Activated CD4-positive, alpha-beta T cell treated with anti-CD3 and anti-CD28 coated beads, Interleukin-2, amount 50 U/mL, for 4 hours (primary cell): ENCODE measurements at regions not wholly inside any gene's neighbourhood (a gene's known extent, or its start where the extent isn't known, plus 50 kb on each side); places are given as distances from the start of the nearest gene placed in this dataset.

Experiments
- DNase-seq, 2 experiments: peaks; one replicate each; pipeline ENCODE4 v3.0.0-alpha.2; 2020

DNA sequence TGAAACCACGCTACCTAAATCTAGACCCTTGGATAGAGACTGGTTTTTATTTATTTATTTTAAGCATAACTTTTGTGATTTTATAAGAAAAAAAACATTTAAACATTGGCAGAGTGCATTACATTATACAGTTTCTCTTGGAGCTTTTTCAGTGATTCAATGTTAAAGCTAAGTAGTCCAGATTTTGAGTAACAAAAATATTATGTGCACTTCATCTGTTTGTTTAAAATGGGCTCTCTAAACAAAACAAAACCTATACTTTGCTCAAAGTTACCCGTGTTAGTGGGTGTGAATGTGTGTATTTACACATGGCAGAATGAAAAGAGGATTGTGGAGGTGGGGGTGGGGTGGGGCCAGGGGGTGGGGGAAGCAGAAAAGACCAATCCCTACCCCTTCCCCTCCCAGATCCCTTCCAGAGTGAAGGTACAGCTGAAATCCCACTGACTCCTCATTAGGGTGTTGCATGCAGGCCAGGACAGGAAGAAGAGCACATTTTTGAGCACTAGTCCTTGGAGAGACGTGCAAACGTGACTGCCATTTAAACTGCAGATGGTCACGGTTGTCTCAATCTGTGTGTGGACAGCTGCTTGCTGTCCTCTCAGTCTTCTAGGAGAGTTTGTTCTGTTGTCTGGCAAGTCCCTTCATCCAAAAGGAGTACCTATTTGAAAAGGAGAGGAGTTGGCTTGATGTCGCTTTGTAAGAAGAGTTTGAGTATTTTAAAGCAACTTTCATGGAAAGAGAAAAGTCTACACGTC, 303.0 kb downstream of the ICOS start:
- no peak for DNase-seq

DNA sequence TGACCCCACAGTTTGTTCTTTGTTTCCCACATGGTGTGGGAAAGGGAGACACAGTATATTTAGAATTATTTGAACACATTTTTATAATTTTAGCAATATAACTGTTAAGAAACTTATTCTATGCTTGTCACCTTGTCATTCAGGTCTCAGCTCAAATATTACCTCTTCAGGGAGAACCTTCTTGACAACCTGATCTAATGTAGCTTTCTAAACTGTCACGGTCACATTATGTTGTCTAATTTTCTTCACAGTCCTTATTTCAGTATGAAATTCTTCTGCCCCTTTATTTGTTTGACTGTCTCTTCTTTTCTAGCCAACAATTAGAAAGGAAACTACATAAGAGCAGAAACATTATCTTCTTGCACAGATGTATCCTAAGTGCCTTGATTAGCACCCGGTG, 304.3 kb upstream of the PARD3B start:
- no peak for DNase-seq

DNA sequence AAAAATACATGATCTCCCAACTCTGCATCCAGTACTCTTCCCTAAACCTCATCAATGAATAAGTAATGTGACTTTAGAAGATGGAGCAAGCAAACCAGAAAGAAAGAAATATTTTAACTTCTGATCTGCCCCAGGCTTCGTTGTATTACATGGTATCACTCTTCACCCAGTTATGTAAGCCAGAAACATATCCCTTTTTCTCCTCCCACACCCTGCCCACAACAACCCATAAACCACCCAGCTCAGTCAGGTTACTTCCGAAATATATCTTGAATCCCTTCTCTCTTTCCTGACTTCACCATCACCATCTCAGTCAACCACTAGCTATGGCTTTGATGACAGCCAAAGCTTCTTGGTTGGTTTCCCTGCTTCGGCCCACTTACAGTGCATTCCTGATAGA, 295.8 kb upstream of the PARD3B start:
- DNase-seq, result no peak

DNA sequence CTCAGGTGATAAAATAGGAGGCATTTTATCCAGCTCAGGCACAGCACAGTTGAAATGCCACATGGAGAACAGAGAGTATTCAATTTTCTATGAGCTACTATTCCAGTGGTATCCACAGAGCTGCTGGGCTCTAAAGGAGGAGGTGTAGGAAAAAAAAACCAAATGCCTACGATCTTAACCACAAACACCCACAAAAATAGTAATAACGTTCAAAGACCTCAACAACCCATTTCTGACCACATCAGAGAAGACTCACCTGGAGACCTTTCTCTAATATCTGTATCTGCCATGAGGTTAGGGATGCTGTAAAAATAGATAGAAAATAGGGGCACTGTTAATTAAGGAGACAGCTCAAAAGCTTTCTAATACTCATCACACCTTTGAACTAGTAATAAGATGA, 294.6 kb upstream of the PARD3B start:
- DNase-seq, result no peak

DNA sequence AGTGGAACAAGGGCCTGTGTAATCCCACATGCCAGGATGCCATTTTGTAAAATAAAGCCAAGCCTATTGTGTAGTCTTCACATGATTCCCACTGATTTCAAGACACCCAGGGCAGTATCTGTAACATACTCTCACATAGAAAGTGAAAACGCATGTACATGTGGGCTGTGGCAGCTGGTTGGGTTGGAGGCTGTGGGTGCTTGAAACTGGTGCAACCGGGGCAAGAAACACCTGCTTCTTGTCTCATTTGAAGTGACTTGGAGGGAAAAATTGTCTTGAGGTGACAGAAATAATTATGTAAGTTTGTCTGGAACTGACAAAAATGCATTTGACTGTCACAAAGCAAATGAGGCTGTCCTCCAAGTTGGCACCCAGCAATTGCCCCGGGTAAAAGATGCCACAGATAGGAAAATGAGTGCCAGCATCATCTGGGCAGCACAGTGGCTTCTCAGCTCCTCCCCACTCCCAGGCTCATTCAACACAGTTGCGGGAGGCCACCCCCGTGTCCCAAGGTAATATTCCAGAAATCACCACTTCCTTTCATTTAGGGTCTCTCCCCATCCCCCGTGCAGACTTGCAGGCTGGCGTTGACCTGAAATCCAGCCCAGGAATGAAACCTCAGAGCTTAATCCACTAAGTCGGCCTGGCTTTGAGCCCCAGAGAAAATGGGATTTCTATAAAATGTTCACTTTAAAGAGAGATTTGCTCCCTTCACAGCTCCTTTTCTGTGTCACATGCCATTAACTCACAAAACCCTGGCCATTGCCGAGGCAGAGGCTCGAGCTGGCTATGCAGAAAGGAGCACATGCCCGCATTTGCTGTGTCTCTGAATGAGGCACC, 293.9 kb upstream of the PARD3B start:
- no peak for DNase-seq

DNA sequence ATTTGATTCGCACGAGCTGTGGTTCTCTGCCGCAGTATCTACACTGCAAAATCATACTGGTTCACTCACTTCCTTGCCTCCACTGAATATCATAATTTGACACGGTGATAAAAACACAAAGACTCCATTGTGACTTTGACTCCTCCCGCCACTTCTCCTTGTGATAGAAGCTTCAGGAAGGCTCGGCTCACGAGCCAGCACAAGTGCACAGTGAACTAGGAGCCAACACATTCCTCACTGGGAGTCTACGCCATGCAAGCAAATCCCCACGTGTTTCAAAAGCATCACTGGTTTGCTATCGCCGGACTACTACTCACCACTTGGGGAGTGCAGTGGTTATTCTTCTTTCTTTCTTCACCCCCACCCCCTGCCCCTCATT, 293.3 kb upstream of the PARD3B start:
- DNase-seq, result no peak

DNA sequence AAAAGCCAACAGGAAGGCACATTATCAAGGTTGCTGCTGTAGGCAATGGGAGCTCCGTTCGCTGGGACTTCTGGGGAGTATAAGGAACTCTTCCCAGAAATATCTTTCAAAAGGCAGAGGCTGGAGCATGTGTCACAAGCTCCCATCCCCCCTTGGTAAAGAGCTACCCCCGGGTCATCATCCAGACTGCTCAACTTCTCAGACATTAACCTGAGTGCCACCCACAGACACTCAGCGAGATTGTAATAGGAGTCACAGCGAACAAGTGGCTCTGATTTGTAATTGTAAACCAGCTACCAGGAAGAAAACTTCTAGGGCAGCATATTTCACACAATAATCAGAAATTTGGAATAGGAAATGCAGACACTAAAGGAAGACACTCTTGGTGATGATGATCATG, 290.2 kb upstream of the PARD3B start:
- DNase-seq, result no peak

DNA sequence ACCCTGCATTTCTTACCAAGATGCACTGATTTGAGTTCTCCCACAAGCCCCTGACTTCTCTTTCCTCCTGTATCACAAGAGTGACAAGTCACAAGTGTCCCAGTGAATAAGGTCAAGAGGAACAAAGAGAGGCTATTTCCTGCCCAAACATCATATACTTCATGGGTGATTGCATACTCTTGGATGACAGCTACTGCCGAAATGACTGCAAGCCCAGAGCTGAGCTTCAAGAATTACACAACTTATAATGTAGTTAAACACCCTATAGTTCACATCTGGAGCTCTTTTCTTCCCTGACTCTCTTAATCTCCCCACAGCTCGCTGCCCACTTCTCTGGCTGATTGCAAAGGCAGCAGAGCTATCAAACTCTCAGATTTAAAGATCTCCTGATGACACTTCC, 289.7 kb upstream of the PARD3B start:
- DNase-seq, result no peak

DNA sequence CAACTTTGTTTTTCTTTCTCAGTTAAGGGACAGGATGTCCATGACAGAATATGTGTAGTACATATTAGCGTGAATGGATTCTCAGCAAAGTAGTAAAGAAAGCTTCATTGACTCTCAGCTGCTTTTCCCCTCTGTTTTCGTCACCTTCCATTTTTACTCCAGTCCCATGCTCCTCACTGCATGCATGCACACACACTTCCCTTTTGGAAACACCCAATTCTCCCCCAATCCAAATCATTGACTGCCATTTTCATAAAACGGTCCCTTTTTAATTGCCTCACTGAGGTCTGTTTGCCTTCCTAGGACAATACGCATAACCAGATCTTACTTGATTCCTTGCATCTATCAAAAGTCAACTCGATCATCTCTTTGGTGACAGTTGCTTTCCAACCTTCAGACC, 287.5 kb upstream of the PARD3B start:
- DNase-seq, result no peak

DNA sequence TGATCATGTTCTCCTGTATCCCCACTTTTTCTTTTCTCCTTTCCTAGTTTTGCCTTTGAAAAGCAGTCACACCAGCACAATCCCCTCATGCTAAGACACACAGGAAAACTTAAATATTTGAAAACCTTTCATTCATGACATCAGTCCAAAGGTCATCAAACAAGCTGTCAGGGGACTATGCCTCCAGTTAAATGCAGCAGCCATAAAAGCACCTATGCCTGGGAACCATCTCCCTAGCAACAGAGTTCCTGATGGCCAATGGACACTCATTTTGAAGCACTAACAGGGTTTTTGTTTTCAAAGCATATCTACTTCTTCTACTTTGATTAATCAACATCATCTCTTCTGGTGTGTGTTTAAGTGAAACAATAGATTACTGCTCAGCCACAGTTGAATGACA, 286.4 kb upstream of the PARD3B start:
- DNase-seq, result no peak

DNA sequence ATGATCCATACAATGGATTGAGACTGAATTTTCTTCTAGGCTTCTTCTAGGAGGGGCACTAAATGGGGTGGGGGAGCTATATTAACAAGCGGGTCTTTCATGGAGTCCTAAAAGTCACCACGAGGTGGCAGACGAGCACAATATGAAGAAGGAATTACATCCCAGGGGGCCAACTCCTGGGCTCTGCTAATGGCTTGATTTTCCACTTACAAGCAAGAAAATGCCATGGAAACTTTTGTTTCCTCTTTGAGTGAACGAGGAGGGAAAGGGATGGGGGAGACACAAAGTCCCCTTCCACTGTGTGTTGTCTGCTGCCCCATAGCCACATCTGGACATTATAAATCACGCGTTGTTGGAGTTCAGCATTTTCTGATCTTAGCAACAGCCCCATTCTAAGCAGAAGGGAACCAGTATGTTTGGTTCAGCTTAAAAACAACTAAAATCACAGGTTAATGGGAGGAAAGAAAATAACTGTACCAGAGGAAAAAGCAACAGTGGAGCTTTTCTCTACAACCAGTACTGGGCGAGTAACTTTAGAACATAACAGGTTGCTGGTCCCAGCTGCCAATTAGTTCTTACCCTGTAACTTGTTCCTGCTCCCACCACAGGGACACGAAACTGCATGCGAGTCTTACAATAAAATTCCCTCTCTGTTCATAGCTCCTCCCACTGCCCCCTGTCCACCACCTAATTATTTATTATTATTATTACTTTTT, 285.0 kb upstream of the PARD3B start:
- DNase-seq, result peak; percentile 26 to 27

DNA sequence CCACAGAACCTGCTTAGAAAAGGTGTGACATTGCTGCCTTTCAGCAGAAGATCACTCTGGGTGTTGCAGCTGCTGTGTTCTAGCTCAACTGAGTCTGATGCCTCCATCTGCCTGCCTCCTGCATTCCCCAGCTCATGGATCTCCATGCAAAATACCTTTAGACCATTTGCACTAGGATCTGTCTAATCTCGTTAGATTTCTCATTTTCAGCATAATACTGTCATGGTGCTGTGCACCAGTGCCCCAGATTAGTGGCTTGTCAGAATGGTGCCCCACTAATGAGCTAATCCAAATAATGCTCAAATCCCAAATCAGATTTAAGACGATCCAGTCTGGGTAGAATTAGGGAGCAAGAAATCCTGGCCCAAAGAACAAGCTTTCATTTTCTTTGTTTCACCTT, 284.4 kb upstream of the PARD3B start:
- DNase-seq, result no peak

DNA sequence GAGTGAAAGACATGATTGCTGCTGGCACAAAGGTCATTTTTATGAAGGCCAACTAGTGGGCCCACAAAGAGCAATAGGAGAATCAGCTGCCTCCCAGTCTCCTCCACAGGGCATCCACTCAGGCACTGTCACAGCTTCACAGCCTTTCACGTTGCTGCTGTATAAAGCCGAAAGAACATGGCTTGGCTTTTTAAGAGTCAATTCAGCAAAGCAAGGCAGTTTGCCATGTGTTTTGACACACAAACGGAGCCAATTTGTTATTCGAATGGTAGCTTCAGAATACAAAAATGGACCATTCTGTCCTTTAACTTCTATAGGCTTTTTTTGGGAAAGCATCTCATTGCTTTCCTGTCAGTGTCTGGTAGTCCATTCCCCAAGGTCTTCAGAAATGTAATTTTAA, 283.4 kb upstream of the PARD3B start:
- DNase-seq, result no peak

DNA sequence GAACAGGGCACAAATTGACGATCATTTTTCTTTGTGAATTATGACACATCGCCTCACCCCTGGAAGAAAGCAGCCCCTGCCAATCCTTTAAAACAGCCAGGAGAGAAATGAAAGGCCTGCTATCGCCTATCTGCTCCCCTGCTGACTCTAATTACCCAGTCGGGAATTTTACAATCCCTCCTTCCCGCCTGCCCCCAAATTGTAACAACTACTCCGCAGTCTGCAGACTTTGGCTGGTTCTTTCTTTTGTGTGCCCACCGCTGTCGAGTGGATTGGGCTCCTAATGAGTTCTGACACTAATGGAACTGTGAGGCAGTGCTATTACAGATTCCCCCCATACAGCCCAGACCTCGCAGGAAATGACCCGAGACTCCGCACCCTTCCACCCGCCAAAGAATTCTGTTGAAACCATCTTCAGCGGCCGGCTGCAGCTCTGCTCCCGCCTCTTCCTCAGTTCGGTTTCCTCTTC, 281.2 kb upstream of the PARD3B start:
- no peak for DNase-seq

DNA sequence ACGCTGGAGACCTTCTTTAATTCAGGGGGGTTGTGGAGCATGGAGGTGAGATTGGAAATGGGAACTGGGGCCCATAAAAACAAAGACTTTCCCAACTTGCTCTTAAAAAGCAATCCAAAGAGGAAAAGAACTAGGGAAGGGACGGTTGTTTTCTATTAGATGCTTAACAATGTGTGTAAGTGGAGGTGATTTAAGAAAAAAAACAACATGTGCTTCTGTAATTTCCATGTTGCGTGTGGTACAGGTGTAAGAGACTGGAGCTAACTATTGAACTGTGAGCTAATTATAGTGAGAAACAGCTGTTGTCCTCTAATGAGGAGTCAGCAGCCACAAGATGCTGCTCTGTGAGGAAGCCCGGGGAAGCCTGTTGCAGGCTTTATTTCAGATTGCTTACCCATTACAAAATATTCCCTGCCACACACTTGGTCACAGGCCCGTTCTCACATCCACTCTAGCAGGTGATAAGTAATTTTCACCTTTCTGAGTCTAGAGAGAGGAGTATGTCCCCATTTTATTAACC, 280.6 kb upstream of the PARD3B start:
- DNase-seq, result no peak

DNA sequence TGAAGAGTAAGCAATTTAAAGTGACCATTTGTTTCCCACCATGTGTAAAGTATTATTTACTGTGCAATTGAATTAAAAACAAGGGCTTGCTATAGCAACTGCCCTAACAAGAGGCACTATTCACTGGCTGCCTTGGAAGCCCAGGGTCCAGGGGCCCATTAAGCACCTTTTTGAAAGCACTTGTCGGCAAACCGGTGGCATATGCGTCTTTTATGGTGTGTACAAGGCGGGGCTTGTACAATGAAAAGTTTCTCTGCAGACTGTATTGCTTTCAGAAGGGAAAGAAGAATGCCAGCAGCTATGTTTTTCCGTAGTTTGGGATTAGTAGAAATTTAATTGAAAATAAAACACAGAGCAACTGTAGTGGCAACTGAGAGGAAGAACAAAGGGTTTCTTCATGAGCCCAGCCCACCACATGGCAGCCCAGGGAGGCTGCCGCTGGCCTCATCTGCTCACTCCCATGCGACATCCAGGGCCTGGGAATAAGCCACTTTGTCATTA, 279.5 kb upstream of the PARD3B start:
- DNase-seq, result no peak

DNA sequence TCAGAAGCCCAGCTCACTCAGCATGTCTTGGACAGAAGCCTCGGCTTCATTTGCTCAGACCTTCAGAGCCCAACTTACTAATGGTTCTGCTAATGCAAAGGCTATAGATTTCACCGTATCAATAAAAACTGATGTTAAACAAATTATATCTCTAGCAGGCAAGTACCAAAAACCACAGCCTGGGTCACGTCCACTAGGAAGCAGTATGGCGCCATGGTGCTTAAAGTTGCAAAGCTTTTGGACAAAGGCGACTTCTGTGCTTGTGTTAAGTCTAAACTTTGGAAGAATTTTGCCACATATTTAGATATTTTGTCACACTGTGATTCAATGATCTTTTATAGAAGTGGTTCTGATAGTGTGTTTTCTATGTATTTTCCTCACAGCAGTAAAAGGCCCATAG, 276.8 kb upstream of the PARD3B start:
- DNase-seq, result no peak

DNA sequence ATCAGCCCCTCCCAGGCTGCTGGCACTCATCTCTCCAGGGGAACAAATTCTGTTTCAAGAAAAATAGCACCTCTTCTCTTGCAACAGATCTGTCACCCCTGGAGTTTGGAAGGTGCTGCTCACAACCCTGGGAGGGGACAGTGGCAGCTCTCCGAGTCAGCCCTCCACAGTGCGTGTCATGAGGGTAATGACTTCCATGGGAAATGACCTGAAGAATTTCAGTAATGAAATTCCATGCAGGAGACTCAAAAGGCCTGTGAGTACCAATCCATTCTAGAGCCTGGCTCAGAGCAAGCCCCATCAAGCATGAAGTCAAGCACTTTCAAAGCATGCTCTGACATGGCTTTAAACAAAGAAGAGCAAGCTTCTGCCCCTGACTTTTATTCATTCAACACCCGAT, 276.3 kb upstream of the PARD3B start:
- no peak for DNase-seq

DNA sequence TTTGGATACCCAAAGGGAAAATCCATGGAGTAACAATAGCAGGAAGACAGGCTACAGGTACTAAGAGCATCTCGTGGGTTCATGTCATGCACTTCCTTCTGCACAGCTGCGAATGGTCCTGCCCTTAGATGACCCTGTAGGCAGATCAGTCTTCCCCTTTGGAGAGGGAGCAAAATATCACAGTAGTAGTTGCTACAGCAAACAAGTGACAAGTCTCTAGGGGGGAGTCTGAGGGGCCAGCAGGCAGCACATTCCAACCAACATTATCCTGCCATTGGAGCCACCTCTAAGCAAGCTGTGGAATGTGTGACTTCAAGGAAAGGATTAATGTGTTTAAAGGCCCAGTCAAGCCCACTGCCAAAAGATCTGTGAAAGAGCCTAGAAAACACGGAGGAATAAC, 273.2 kb upstream of the PARD3B start:
- DNase-seq, result no peak

DNA sequence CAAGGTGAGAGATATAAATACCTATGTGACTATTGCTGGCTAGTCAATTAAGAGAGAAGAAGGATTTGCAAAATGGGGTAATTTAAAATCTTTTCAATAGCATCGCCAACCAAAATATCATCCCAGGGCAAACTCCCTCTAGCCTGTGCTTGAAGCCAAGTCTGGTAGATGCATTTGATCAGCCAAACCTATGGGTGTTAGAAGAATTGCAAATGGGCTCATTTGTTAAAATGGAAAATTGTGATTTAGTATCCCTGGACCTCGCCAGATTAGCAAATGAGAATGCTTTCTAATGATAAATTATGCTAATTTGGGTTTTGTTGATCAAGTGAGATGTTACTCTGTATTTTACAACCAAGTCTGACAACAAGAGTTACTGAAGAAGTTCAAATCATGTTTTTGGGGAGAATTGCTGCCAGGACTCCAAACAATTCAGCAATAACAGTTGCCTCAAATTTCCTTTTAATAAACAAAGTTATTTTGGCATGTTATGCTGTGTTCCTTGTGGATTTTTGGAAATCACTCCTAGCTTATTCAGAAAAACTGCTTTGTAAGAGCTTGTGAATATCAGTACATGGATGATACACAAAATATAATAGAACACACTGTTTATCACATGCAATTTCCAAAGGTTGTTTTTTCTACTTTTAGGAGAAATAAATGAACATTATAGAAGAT, 272.5 kb upstream of the PARD3B start:
- no peak for DNase-seq

DNA sequence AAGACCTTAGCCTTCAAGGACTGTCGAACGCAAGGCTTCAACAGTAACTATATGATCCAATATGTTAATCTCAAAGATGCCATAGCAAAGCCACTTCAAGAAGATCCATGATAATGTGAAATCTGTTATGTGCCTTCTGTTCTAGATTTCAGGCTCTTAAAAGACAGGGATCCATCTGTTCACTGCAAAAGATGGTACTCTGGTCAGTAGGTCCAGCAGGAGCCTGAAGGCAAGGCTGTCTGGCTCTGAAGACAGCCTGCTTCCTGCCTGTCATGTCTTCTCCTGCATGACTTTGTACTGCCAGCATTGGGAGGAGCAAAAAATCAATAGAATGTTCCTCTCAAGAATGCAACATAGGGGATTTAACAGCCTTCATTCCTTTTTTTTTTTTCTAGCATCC, 270.8 kb upstream of the PARD3B start:
- no peak for DNase-seq

DNA sequence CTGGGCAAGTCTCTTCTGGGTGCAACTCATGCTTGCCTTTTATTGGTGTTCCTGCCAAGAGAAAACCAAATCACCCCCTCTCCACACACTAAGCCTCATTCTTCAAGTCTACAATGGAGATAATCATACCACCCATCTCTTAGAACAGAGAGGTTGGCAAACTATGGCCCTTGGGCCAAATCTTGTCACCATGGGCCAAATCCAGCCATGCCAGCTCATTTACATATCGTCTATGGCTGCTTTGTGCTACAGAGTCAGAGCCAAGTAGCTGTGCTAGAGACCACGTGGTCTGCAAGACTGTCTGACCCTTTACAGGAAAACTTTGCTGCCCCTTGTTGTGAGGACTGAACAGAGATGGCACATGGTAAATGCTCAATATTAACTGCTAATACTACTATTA, 270.3 kb upstream of the PARD3B start:
- no peak for DNase-seq

DNA sequence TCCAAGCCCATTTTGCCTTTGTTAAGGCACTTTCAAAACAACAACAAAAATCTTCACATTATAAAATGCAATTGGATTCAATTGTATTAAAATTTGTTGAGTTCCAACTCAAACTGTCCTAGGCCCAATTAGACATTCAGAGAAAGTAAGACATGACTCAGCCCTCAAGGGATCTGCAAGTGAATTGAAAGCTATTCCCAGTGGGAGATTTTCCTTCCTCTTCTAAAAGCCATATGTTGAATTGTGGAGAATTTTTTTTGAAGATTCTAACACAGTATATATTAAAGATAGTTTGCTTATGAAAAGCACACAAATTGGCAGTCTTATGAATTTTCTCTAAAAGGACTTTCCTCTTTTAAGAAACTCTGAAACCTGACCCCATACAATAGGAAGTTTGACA, 268.0 kb upstream of the PARD3B start:
- DNase-seq, result no peak
